Fibroblast of skin of right biceps (primary cell): ENCODE measurements at regions not wholly inside any gene's neighbourhood (a gene's known extent, or its start where the extent isn't known, plus 50 kb on each side); places are given as distances from the start of the nearest gene placed in this dataset.

ENCODE experiments used
- DNase-seq: peaks from one replicate; pipeline ENCODE4 v3.0.0-alpha.2; 2013

DNA sequence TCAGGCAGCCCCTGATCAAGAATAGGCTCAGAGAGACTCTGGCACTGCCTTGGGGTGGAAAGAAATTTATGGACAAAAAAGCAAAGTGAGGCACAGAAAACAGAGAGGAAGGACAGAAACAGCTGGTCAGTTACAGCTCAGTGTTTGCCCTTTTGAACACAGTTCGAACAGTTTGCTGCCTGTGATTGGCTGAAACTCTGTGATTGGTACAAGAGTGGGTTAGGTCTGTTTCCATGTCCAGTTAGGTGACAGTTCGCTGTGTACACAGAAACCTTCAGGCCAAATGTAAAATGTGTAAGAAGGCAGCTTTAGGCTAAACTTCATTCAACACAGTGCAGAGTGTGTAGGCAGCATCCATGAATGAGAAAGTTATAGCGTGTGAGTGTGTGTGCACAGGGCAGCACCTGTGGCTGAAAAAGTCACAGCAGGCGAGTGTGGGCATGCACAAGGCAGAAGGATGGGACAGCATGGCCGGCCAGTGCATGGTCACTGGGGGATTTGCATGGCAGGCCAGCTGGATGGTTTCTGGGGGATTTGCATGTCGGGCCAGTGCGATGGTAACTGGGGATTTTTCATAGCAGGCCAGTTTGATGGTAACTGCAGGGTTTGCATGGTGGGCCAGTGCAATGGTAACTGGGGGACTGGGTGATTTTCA is 75.4 kb upstream of the FRMD1 start:
- DNase-seq: no peak

DNA sequence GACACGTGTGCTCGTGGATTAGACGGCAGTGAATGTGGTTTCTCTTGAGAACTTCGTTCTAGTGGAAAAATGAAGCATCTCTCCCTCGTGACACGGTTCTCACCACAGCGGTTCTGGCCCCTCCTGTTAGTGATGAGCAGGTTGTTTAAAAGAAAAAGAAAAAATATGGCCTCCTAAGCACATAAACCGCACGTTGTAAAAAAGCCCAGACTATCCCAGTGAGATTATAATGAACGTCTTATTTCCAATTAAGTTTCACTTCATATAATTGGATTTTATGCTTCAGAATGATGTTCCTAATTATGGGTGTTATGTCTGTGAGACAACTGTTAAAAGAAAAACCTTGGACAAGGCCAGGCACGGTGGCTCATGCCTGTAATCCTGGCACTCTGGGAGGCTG is 74.5 kb upstream of the FRMD1 start:
- DNase-seq: no peak

DNA sequence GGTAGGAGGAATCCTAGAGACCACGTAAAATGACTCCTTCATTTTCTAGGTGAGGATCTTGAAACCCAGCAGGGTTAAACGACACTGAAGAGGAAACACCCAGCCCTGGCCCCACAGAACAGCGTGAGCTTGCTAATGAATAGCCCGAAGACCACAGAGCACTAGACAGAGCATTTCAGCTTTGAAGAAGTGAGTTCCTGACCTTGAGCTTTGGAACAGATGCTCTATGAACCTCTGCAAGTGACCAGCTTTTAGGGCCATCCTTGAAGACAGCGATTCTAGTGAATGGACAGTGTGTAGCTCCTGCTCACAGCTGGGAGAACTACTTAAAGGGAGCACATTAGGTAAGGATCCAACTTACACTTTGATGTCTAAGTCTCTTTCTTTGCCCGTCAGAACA is 74.0 kb upstream of the FRMD1 start:
- no peak for DNase-seq

DNA sequence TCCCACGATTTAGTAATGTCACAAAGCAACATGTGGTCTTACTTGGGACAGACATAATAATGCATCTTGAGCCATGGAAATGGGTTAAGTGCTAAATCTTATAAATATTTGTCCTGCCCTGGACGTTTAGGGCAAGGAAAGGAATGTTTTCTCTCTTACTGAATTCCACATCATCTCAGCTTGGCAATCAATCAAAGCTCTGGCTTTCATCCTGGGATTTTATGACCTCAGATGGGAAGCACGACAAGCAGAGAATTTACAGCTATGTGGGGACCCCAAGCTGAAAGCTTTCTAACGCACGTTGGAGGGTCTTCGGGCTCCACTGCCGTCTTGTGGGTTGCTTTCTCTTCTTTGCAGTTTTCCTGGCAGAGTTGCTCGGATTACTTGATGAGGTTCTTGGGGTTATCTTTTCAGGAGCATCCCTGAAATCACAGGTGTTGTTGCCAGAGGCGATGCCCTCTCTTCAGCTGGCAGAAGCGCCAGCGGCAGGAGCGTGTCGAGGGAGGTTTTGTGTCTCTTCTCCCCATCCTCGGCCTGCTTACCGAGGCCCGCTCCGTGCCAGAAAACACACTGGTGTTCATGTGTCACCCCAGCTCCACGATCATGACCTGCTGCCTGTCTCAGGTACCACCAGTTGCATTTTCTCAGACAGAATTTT is 73.4 kb upstream of the FRMD1 start:
- peak; percentile 33 for DNase-seq

DNA sequence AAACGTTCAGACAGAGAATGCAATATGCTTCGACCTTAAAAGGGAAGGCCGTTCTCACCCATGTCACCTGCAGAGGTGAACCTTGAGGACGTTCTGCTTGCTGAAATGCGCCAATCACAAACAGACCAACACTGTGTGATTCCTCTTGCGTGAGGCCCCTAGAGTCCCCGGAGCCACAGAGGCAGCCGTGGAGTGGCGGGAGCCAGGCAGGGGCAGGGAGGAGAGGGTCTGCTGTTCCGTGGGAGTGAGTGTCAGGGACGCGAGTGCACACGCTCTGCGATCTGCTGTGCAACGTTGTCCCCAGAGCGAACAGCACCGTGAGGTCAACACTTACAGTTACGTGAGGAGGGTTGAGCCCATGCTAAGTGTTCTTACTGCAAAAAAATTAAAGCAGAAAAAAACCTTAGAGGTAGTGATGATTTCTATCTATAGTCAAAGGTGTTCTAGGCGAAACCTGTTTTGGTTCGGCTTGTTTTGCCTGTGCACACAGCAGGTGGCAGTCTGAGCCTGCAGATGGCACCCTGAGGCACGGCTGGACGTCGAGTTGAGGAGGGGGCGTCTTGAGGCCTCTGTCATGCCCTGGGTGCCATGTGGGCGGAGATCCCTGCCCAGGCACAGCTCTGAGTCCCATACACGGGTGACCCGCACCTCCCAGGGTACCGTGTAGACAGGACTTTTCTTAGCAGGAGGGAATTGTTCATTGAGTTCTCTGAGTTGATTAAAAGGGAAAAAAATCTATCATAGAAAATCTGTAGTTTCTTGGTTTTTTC is 71.7 kb upstream of the FRMD1 start:
- DNase-seq: no peak

DNA sequence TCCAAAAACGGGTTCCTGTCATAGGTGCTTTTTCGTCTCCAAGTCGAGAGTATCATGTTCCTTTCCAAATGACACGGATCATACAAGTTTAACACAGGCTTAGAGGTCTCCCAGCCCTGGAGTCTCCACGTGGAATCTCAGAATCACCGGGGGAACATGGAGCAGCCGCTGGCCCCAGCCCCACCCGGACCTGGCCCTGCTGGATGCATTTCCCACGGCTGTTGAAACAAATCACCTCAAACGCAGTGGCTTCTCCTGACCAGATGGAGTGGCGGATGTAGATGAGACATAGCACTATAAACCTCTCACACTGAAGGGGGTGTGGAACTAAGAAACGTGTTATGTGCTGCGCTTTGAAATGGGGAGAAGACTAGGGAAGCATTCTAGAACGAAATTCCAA is 70.0 kb upstream of the FRMD1 start:
- no peak for DNase-seq

DNA sequence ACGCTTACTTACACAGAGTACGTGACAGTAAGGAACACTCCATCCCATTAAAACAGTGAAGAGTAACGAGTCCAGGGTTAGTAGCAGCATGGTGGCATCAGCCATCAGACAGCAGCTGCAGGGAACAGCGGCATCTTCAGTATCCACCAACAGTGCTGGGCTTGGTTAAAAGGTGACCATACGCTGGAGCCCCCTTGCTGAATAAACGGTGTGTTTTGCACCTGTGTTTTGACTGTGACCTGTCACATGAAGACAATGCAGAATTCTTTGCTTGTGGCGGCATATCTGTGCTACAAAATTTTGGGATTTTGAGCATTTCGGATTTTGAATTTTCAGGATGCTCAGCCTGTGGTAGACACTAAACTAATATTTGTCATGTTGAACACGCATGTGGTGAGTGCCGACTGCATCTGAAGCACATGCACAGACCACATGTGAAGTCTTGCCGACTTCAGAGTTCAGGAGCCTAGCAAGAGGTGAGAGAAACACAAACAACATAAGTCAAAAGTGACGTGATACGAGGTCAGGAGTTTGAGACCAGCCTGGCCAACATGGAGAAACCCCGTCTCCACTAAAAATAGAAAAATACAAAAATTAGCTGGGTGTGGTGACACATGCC is 69.3 kb upstream of the FRMD1 start:
- no peak for DNase-seq

DNA sequence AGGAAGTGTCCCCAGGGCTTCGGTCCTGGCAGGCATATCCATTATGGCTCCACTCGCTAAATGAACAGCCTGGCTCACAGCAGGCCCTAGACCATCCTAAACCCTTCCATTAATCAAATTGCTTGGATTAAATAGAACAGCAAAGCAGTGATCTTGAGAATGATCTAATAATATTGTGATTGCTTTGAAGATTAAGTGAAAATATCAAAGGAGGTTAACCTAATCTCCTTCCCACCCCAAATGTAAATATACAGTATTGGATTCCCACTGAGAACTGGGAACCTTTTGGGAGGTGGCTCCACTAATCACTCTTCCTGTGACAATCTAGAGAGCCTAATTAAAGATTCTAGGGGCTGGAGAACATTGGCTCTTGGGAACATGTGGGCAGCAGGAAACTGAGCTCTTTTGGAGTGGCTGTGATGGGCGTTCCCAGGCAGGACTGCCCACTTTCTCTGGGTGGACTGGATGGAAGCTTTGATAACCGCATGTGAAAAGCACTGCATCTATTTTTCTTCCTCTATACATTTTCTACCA is 68.3 kb upstream of the FRMD1 start:
- no peak for DNase-seq

DNA sequence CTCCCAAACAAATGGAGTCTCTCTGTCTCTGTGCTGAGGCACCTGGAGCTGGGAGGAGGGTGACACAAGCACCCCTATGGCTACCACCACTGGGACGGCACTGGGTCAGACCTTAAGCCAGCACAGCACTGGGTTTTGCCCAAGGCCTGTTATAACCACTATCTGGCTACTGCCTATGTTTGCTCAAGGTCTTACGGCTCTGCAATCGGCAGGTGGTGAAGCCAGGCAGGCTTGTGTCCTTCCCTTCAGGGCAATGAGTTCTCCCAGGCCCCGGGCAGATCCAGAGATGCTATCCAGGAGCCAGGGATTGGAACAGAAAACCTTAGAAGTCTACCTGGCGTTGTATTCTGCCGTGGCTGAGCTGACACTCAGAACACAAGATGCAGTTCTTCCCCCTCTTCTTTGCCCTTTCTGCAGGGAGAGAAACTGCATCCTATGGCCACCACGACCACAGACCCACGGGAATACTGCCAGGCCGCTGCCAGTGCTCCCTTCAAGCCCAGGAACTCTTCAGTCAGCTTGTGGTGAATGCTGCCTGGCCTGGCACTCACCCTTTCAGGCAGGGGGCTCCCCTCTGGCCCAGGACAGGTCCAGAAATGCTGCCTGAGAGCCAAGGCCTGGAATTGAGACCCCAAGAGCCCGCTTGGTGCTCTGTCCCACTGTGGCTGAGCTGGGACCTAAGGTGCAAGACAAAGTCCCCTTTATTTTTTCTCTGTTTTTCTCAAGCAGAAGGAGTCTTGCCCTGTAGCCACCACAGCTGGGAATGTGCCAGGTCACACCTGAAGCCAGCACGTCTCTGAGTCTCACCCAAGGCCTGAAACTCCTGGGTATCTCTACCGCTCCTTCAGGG is 67.0 kb upstream of the FRMD1 start:
- no peak for DNase-seq

DNA sequence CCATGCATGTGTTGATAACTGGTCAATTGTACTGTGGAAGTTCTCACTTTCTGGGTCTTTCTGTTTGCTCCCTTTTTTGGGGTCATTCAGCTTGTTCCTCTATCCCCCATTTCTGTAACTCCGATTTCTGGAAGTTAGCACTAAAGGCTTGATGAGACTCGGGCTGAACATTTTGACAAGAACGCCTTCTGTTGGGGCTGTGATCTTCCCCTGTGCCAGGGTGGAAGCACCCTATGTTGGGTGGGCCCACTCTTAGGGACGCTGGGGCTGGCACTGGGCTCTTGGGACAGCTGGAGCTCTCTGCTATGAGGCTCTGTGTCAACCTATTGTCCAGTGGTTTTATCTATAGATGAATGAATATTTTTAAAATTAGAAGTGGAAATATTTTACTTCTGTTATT is 60.1 kb upstream of the FRMD1 start:
- DNase-seq: no peak

DNA sequence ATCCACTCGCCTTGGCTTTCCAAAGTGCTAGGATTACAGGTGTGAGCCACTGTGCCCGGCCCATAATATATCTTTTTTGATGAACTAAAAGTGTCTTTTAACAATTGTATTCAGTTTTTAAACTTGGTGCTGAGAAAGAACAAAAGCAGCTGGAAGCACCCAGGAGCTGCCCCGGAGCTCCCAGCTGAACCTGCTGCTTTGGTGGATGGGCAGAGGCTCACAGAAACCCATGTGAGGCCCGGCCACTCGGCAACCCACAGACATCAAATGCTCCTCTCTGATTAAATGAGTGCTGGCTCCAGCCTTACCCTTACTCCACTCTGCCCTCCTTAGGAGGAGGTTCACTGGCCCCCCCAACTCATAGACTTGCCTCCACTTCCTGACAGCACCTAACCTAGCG is 59.4 kb upstream of the FRMD1 start:
- no peak for DNase-seq

DNA sequence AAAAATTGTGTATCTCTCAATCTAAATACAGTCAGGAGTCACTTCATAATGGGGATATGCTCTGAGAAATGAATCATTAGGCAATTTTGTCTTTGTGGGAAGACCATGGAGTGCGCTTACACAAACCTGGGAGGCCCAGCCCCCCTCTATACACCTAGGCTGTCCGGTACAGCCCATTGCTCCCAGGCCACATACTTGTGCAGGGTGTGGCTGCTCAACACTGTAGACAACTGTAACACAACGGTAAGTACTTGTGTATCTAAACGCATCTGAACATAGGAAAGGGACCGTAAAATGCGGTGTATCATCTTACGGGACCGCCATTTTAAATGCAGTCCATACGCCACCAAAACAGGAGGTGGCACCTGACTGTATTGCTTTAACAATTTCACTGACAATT is 58.0 kb upstream of the FRMD1 start:
- DNase-seq: no peak

DNA sequence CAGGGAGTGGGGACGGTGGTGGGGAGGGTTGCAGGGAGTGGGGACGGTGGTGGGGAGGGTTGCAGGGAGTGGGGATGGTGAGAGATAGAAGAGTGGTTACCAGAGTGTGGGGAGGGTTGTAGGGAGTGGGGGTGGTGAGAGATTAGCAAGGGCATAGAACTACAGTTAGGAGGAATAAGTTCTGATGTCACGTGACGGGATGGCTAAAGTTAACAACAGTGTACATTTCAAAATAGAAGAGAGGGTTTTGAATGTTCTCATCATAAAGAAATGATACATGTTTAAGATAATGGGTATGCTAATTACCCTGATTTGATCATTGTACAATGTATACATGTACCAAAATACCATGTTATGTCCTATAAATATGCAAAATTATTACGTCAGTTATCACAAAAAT is 57.6 kb upstream of the FRMD1 start:
- DNase-seq: no peak

DNA sequence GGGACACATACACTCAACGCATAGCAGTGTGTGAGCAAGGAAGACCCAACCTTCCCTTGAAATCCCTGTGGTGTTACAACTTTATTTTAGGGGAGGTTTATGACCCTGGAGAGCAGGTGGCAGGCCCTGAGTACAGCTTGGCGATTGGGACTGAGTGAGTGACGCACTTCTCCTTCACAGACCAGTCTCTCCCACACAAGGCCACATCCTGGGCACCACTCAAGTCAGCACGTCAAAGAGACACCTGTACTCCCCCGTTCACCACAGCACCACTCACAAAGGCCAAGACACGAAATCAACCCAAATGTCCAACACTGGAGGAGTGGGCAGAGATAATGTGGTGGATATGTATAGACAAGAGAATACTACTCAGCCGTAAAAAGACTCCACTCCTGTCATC is 57.0 kb upstream of the FRMD1 start:
- no peak for DNase-seq

DNA sequence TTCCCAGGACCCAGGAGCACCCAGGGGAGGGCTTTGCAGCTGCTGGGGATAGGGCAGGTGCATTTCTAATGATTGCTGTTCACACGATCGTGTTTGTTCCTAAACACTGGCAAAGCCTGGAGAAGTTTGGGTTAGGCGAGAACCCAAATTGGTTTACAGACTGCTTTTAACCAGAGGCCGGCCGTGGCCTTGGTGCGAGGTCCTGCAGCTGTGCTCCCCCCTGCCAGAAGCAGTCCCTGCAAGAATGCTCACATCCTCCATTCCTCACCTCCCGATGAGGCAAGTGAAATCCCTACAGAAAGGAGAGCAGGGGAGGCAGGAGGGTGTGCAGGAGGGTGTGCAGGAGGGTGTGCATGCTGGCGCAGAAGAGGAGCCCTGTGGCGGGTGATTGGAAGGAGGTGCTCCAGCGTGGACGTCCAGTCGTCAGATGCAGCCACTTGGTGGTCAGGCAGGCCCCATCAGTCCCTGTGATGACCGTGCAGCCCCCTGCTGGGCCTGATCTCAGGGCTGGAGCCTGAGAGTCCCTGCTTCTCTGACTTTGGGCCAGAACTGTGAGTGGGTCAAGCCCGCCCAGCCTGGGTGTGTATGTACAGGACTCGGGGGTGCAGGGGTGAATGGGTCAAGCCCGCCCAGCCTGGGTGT is 55.7 kb upstream of the FRMD1 start:
- DNase-seq: no peak

DNA sequence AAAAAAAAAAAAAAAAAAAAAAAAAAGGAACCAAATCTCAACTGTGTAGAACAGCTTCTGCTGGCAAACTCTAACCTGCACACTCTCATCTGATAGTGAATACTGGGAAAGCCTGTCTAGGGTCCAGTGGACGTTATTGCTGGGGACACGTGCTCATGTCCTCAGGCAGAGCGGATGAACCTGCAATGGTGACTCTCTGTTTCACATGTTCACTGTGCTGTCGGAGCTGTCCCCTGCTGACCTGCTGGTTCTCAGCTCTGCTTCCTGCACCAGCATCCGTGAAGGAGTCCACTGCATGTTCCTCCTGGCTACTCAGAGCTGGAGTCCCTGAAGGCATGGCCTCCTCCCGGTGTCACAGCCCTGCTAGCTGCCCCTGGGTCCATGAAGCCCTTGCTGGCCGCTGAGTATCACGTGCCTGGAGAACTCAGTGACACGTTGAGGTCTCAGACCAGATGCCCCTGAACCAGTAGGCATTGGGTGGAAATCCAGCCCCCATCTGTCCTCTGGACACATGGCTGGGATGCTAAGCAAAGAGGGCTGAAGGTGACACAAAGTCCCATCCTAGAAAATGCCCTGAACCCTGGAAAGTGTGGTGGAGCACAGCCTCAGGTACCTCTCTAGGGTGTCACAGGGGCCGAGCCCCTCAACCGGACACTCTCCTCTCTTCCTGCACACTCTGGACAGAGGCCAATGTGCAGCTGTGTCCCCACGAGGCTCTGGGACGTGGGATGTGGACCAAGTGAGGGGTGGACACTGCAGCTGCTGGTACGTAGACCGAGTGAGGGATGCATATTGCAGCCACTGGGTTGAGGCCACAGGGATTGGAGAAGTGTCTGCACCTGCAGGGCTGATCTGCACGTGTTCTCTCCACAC is 54.9 kb upstream of the FRMD1 start:
- no peak for DNase-seq

DNA sequence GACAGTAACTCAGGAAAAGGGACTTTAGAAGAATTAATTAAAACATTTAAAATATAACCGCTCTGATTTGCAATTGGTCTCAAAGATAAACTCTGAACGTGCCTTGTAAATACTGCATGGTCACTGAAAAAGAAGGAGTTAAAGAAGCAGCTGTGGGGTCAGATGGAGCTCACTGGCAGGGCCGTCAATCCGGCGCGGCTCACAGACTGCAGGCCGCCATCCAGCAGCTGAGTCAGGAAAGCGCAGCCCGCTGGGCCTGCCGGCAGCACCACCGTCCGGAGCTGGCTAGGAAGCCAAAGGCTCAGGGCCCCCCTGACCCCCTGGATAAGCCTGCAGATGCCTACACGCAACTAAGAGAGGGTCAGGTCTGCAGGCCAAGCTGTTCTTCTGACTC is 54.2 kb upstream of the FRMD1 start:
- peak; percentile 46 for DNase-seq

DNA sequence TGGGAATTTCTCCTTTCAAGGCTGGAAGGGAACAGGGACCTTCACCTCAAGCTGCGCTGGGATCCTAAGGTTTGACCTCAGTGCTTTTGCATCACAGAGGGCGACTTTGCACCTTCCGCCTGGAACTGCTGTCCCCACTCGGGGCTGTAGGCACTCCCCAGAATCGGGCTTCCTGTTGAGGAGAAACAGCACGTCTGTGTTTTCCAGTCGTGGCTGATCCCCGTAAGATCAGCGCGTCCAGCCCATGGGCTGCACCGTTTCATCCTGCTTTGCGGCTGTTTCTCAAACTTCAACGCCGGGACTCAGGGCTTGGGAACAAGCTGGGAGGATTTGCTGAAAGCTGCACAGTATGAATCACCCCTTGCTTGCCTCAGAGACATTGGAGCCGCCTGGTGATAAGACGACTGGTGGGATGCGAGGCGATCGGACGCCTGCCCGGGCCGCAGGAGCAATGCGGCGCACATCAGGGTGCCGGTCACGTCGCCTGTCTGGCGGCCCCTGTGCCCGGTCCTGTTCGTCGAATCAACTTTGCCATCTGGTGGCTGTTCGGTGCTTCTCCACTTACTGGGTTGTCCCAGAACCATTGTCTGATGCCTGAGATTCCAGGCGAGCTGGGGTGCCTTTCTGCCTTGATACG is 53.6 kb upstream of the FRMD1 start:
- peak; percentile 73 for DNase-seq

DNA sequence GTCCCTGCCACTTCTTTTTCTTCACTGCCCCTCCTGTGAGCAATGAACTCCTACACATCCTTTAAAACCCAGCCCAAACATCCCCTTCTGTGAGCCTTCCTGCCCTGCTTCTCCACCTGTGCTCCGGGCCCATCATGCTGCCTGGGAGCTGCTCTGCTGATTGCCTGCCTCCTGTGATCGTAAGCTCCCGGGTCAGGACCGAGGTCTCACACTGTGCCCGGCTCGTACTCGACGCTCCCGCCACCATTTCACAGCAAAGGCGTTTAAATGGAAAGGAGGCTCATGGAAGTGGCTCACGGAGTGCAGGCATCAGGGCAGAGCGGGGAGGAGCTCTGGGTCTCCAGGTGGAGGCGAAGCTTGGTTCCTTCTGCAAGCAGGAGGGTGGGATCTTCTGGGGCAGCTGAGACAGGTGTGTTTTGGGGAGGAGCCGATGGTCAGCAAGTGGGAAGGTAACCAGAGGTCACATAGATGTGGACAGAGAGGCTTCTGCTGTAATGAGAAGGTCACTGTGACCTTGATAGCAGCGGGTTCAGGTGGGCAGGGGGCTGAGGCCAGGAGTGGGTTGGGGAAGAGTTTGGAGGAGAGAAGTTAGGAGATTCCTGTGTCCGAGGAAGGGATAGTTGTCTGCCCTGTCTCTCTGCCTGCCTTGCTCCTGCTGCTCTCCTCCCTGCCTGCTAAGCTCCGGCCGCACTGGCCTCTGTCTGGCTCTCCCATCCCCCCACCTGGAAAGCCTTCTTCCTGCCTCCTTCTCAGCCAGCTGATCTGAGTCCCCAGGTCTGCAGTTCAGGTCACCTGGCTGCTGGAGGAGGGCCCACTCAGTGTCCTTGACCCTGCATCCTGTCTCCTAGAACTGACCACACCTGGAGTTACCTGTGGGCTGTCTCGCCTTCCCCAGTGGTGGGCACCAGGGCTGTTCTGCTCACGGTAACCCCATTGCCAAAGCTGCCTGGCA is 52.7 kb upstream of the FRMD1 start:
- no peak for DNase-seq
